HL-60 (cell line): ENCODE measurements at regions not wholly inside any gene's neighbourhood (a gene's known extent, or its start where the extent isn't known, plus 50 kb on each side); places are given as distances from the start of the nearest gene placed in this dataset.

ENCODE experiments used
- CTCF ChIP-seq: IDR thresholded peaks from one replicate; pipeline ENCODE4 v1.5.1; 2011; ENCODE audit warnings: low read length, control low read depth, inconsistent platforms; ENCODE audit not compliant: insufficient read depth
- GABPA ChIP-seq: IDR thresholded peaks from 2 replicates; pipeline ENCODE4 v1.6.1; 2012; ENCODE audit warnings: low read depth
- POLR2AphosphoS5 ChIP-seq: IDR thresholded peaks from 2 replicates; pipeline ENCODE4 v1.6.1; 2012; ENCODE audit warnings: low read depth
- REST ChIP-seq: IDR thresholded peaks from 2 replicates; pipeline ENCODE4 v1.6.1; 2012; ENCODE audit warnings: low read depth; ENCODE audit not compliant: insufficient replicate concordance

GRCh38 chr6:54441687-54442248 lies 133.5 kb downstream of the TINAG start:
- TF ChIP-seq REST (no peak), CTCF (no peak), POLR2AphosphoS5 (no peak), GABPA (no peak)
